22Rv1 (cell line): ENCODE measurements at regions not wholly inside any gene's neighbourhood (a gene's known extent, or its start where the extent isn't known, plus 50 kb on each side); places are given as distances from the start of the nearest gene placed in this dataset.

ENCODE experiments used
- H3K27ac ChIP-seq: fragments of 450-650 bp; 2 replicates; pipeline ENCODE4 v1.5.1; 2017
- CTCF ChIP-seq: fragments of 450-650 bp; IDR thresholded peaks from 2 replicates; pipeline ENCODE4 v1.5.1; 2017; ENCODE audit warnings: mild to moderate bottlenecking
- ZFX ChIP-seq: fragments of 450-650 bp; IDR thresholded peaks from 2 replicates; pipeline ENCODE4 v1.6.1; 2017; ENCODE audit warnings: antibody characterized with exemption, borderline replicate concordance

DNA sequence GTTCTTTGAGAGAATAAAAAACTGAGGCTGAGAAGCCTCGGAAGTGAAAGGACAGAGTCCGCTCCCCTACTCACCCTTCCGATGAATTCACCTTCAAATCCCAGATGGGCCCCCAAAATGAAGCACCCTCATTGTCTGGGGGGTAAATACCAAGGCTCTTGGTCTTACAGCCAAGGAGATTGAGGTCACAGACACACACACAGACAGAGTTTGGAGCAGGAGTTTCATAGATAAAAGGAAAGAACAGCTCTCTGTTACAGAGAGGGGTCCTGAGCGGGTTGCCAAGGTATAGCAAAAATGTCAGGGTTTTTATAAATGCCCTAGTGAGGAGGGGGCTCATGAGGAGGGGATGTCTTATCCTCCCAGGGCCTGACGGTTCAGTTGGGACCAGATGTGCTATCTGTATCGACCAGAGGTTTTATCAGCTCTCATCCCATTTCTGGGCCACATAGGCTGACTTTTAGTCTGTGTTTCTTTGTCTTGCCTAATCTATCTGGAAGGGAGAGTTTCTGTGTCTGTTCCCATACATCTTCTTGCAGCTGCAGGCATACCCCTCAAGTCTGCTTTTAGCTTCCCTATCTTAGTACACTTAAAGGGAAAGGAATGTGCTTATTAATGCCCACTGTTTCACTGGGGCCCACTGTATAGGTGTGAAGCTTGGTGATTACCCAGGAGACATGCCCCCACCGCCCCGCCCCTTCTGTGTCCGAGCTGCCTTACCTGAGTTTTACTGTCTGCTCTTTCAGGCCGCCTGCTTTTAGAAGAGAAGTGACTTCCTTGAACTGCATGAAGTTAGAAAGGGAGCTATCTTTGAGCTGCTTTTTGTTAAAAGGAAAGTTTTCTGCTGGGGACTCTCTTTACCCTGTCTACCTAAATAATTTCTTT is 66.8 kb upstream of the ATP11B start:
- TF ChIP-seq ZFX (no peak), CTCF (no peak)
- H3K27ac ChIP-seq: no peak overlapping the region

DNA sequence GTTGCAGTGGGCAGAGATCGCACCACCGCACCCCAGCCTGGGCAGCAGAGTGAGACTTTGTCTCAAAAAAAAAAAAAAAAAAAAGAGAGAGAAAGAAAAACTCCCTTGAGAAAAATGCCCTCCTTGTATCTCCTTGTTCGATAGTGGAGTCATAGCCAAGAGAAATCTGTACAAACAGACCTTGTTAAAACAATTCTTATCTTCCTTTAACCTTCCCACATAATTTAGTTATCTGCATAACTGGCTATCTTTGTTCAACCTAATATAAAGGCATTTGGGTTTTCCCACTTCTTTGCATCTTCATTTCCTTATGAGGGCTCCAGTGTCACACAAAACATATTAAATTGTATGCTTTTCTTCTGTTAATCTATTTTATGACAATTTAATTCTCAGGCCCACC is 65.1 kb upstream of the ATP11B start:
- no peak overlapping the region for H3K27ac ChIP-seq
- TF ChIP-seq CTCF: no peak
- TF ChIP-seq ZFX: no peak

- TF ChIP-seq CTCF (no peak), ZFX (no peak)
- no peak overlapping the region for H3K27ac ChIP-seq
Measured at GRCh38 chr3:182729903-182730674, 63.2 kb upstream of the ATP11B start.

- no peak overlapping the region for H3K27ac ChIP-seq
- TF ChIP-seq CTCF (no peak), ZFX (no peak)
Measured at GRCh38 chr3:182730675-182731042, 62.6 kb upstream of the ATP11B start.

GRCh38 chr3:182731764-182732163 is 61.5 kb upstream of the ATP11B start:
- no peak overlapping the region for H3K27ac ChIP-seq
- TF ChIP-seq CTCF (no peak), ZFX (no peak)

GRCh38 chr3:182732232-182733015 is 60.9 kb upstream of the ATP11B start:
- no peak overlapping the region for H3K27ac ChIP-seq
- TF ChIP-seq ZFX (no peak), CTCF (no peak)
